ENCODE measurements at regions not wholly inside any gene's neighbourhood (a gene's known extent, or its start where the extent isn't known, plus 50 kb on each side); places are given as distances from the start of the nearest gene placed in this dataset.
"Not testable (repeated sequence)": the region's sequence is repeated elsewhere in the genome, so short reads cannot be mapped to it uniquely, and the experiment has no call there.

DNA sequence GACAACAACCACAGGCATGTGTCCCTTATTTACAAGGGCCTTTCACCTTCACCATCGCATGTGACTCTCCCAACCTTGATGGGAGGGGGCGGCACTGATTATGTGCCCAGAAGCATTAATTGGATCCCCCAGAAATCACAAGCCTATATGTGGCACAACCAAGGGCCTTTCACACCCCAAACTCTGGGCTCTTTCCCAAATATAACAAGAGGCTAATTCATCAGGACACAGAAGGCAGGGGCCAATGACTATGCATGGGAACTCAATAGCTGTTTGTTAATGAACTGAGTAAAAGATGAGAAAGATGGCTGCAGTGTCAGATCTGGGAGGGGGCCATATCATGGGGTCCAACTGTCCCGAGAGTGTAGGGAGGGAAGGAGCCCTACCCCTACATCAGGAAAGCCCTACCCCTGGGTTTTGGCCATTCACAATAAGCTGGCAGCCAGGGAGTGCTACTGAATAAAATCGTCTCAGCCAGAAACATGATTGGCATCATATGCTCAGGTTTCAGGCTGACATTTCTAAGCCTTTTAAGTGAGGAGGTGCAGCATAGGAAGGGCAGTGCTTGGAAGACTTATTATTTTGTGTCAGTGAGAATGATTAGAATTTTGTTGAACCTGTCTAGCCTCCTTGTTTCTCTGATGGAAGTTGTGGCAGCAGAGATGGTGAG lies 814.4 kb upstream of the AMELY start:
- no peak for DNase-seq (ENCODE audit: low spot score)

DNA sequence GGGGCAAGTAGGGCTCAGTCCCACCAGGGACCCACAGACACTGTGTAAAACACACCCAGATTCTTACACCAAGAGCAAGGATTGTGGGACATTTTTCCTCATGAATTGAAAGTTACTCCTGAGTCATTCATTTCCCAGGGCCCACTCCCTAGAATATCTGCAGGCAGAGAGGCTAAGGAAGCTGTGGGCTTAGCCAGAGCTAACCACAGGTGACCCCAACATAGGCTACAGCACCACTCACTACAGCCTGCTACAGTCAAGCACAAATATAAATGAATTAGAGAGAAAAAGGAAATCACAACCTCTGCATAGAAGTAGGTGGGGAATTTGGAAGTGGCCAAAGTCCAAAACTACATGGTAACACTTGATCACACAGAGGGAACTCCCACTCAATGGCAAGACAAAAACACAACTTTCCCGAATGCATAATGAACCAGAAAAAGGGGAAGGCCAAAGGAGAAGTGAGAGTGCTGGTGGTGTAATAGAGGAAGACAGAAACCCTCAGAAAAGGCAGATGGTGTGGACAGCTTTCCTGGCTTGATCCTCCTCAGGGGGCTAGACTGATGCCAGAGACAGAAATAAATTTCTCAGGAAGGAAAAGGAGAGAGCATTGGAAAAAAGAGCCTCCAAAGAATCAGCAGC lies 812.6 kb upstream of the AMELY start:
- DNase-seq (ENCODE audit: low spot score): no peak

DNA sequence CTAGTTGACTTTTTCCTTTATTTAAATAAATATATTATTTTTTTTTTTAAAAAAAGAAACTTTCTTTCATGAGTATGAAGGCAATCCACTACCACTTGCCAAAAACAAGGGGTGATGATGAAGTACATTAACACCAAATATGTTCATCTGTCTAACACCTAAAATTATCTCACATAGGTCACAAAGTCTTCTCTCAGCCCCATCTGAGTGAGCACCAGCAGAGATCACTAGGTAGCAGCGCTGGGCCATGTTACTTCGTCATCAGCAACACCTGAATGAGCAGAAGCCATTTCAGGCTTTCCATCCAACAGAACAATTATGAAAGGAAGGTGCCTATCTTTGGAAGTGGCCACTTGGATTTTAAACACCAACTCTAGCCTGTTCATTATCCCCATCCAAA lies 811.6 kb upstream of the AMELY start:
- no peak for DNase-seq (ENCODE audit: low spot score)

- DNase-seq (ENCODE audit: low spot score): no peak
These were observed 811.0 kb upstream of the AMELY start for GRCh38 chrY:7722566-7722965.

- no peak for DNase-seq (ENCODE audit: low spot score)
These were observed 809.4 kb upstream of the AMELY start for GRCh38 chrY:7720974-7721373.

- peak; percentile 34 for DNase-seq (ENCODE audit: low spot score)
These were observed 807.7 kb upstream of the AMELY start for GRCh38 chrY:7719271-7719670.

- no peak for DNase-seq (ENCODE audit: low spot score)
These were observed 807.1 kb upstream of the AMELY start for GRCh38 chrY:7718626-7719025.

- no peak for DNase-seq (ENCODE audit: low spot score)
These were observed 806.6 kb upstream of the AMELY start for GRCh38 chrY:7718126-7718525.

- peak; percentile 41 for DNase-seq (ENCODE audit: low spot score)
These were observed 802.9 kb upstream of the AMELY start for GRCh38 chrY:7714426-7714825.

GRCh38 chrY:7713738-7714137 lies 802.2 kb upstream of the AMELY start:
- not testable (repeated sequence) for DNase-seq (ENCODE audit: low spot score)

- peak; percentile 39 for DNase-seq (ENCODE audit: low spot score)
These were observed 800.7 kb upstream of the AMELY start for GRCh38 chrY:7712289-7712688.

DNA sequence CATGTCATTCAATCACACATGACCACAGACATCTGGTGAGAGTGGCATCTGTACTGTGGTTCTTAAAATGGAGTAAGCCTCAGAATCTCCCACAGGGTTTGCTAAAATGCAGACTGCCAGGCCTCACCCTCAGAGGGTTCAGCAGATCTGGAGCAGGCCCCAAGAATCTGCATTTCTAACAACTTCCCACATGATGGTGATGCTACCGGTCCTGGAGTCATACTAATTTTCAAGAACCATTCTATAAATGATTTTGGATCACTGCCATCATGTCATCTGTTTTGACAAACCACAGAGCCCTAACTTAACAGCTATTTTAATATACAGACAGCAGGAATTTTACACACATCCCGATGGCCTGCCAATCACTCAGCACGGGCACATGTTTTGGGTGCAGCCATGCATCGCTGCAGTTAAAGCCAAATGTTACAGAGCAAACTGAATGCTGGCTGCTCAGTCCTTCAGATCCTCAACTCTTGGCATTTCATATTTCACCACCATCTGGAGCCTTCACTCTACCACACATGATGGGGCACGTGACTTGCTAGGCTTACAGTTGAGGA lies 792.1 kb upstream of the AMELY start:
- DNase-seq (ENCODE audit: low spot score): no peak

DNA sequence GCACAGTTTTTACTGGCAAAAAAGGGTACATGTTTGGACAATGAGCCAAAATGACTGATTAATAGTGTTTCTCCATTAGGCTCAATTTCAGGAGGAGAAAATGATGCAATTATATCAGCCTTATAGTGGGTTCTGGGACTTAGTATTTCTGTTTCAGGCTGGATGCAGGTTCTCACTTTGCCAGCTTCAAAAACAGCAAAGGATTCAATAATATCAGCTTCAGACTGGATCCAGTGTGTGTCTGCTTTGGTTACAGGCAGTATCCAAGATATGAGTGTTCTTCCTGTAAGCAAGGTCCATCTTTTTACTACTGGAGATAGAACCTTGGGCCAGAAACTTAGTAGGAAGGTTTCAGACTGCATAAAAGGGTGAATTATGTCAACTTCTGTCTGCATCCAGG lies 790.9 kb upstream of the AMELY start:
- DNase-seq (ENCODE audit: low spot score): no peak

DNA sequence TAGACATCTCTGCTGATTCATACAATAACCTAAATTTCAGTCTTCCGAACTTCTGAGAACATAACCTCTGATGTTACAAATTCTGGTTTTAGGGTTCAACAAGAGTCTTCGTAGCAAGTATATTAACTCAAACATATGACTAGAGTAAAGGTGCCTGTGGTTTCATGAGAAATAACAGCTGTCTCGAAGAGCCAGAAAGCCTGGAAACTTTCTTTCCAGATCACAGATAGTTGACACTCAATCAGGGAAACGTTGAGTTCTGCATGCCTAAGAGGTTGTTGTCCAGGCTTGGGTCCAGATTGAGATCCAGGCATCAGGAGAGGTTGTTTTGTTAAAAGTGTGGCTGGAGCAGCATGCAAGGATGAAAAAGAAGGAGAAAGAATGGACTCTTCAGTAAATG lies 790.1 kb upstream of the AMELY start:
- peak; percentile 14 for DNase-seq (ENCODE audit: low spot score)

GRCh38 chrY:7697506-7697905 lies 786.0 kb upstream of the AMELY start:
- no peak for DNase-seq (ENCODE audit: low spot score)

- DNase-seq (ENCODE audit: low spot score): no peak
These were observed 781.1 kb upstream of the AMELY start for GRCh38 chrY:7692701-7693100.

DNA sequence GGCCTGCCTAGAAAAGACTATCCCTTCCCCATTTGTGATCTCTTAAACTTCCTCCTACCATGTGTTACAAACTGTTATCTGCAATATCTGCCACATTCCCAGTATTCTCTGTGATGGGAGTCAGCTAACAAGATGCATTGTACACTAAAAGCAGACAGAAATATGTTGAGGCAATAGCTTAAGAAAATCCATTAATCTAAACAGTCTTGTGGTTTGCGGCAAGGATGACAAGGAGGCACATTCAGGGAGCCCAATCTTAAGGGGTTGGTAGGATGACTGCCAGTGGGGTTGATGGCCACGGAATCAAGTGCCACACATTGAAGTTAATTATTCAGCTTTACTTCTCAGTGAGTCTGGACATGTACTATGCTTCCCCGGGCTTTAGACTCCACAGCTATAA lies 775.5 kb upstream of the AMELY start:
- no peak for DNase-seq (ENCODE audit: low spot score)

DNA sequence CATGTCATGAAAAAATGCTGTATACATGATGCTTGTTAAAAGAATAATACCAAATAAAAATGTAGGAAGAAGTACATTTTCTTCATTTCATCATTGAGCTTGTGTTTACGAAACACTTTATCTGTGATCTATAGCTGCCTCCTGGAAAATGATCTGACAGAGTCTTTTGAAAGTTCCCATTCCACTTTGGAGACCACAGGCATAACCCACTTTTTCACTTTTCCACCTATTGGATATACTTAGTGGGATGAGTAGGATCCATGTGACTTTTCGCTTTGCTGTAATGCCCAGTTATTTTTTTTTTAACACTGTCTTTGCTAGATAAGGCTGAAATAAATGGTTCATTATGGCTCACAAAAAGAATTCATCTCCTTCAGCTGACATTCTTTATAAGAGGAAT lies 773.0 kb upstream of the AMELY start:
- no peak for DNase-seq (ENCODE audit: low spot score)

- peak; percentile 28 for DNase-seq (ENCODE audit: low spot score)
These were observed 770.8 kb upstream of the AMELY start for GRCh38 chrY:7682386-7682785.

DNA sequence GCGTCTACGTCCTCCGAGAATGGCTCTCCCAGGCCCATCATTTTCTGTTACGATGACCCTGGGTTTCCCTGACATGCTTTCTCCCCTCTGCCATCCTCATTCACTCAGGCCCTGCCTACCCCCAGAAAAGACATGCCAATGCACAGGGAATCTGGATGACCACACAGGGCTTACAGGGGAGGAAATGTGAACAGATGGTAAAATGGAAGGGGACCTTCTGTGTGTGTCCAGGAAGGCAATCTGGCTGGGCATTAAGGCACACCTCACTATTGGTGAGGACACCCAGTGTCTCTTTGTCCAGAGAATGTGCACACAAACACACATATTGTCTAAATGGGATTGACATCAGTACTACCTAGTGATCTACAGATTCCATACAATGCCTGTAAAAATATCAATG lies 769.9 kb upstream of the AMELY start:
- DNase-seq (ENCODE audit: low spot score): no peak

DNA sequence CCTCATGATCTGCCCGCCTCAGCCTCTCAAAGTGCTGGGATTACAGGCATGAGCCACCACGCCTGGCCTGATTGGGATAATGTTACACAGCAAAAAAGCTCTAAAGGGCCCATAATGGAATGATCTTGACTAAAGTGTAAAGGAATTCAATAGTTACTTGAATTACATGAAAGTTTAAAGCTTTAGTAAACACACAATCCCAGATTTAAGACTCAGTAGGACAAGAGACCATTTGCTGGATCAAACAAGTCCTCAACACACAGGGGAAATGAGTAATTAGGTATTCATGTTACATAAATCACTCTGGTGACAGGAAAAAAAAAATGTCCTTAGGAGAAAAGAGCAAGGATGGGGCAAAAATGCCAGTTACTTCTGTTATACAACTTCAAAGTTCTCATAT lies 762.9 kb upstream of the AMELY start:
- DNase-seq (ENCODE audit: low spot score): peak; percentile 18

- no peak for DNase-seq (ENCODE audit: low spot score)
These were observed 761.2 kb upstream of the AMELY start for GRCh38 chrY:7672796-7673195.

GRCh38 chrY:7663261-7663660 lies 751.7 kb upstream of the AMELY start:
- no peak for DNase-seq (ENCODE audit: low spot score)

DNA sequence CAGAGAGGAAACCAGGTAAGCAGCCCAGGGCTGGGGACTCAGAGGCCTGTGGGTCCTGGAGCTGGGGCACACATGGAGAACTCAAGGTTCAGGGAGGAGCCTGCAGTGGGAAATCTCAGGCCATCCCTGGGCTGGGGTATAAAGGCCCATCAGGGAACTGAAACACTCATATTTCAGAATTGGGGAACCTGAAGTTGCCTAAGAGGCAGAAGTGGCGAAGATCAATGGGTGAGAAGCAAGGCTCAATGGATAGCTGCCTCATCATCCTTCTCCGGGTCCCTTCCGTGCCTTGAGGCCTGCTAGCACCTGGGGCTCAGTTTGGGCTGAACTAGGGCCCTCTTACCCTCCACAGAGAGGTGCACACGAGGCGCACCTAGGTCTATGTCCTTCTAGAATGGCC lies 747.5 kb upstream of the AMELY start:
- DNase-seq (ENCODE audit: low spot score): no peak

Measured in GM03348 (cell line).